ENCODE measurements at regions not wholly inside any gene's neighbourhood (a gene's known extent, or its start where the extent isn't known, plus 50 kb on each side); places are given as distances from the start of the nearest gene placed in this dataset.

DNA sequence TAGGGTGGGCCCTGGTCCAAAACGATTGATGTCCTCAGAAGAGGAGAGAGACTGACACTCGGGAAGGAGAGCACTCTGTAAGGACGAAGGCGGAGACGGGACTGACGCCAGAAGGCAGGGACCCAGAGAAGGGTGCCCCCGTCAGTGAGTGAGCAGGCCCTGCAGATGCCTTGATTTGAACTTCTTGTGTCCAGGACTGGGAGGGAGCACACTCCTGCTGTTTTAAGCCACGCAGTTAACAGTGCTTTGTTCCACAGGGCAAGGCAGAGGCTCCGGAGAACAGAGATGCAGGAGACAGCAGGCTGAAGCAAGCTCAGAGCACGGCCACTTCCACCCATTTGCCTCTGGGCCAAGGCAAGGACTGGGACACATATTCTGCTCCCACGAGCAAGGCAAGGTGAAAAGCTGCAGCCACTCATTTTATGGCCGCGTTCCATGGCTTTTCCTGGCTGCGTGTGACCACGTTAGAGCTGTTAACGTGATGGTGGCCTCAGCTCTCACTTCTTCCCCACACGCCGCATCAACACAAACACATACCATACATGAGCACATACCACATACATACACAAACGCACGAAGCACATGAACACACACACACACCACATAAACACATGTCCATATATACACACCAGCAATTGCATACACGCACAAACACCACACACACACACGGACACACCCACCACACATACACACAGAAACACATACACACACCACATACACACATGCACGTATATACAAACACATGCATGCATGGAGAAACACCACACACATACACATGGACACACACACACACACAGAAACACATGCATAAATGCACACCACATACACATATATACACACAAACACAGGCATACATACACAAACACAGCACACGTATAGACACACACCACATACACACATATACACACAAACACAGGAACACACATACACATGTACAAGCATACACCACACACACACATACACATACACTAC lies 521.0 kb upstream of the MYT1L start:
- peaks cover 0 to 59% of the 10 kb centered on the region in 2 experiments; a peak in 1 of 4 replicates for H3K4me1 ChIP-seq (ENCODE audit: control insufficient read depth in 1 of 2, insufficient read depth in 2 of 2, low read depth in 1 of 2, low read length in 1 of 2)
- 72% methylated on average over 24 of the region's 24 CpGs for WGBS (ENCODE audit: low lambda C conversion rate)
- POLR2A ChIA-PET = interaction anchor here (0.9 kb wide), 1 partner anchor 11 kb away, joined by 3 read pairs; no protein-coding TSS in a partner anchor

More for the DNA sequence above, 521.0 kb upstream of the MYT1L start:
- no peak for DNase-seq
- Histone ChIP-seq H3K4me3 (ENCODE audit: low read depth in 2 of 2, low read length in 1 of 2) (no peak overlapping the region), H3K9me2 (no peaks in the 10 kb centered on the region), H3K9ac (no peak overlapping the region), H3K27ac (ENCODE audit: low read depth in 2 of 2, low read length in 1 of 2) (no peak overlapping the region; a peak in 1 of 4 replicates), H3K27me3 (ENCODE audit: insufficient read depth) (no peaks in the 10 kb centered on the region), H4K20me1 (ENCODE audit: insufficient read depth) (no peaks in the 10 kb centered on the region), H3F3A (replicated peaks; ENCODE audit: insufficient read depth) (no peaks in the 10 kb centered on the region), H3K4me2 (no peak overlapping the region), H2AFZ (ENCODE audit: low read depth) (no peak overlapping the region), H3K79me2 (ENCODE audit: insufficient read depth) (no peaks in the 10 kb centered on the region), H3K36me3 (replicated peaks in 1 of 2; ENCODE audit: control insufficient read depth in 1 of 2, insufficient read depth in 2 of 2, low read length in 1 of 2) (no peaks in the 10 kb centered on the region), H3K9me3 (no peaks in the 10 kb centered on the region)
- CTCF ChIA-PET = interaction anchor here (1.1 kb wide), 2 partner anchors 10 to 12 kb away, joined by 3 read pairs; no protein-coding TSS in a partner anchor
- TF ChIP-seq FOSL2 (IDR thresholded peaks at IDR 0.05; ENCODE audit: borderline replicate concordance, low read depth) (no peak), NFIC (IDR thresholded peaks at IDR 0.05; ENCODE audit: borderline replicate concordance) (no peak), EZH2phosphoT487 (IDR thresholded peaks at IDR 0.05; ENCODE audit: borderline replicate concordance, low read depth) (no peak), SMC3 (IDR thresholded peaks at IDR 0.05; ENCODE audit: low read depth, low read length) (no peak), GATA2 (CRISPR knock-in tag; IDR thresholded peaks at IDR 0.05) (no peak), ELF1 (IDR thresholded peaks at IDR 0.05) (no peak), MXI1 (IDR thresholded peaks at IDR 0.05; ENCODE audit: low read depth, low read length) (no peak), MEF2A (IDR thresholded peaks at IDR 0.05; ENCODE audit: borderline replicate concordance, low read depth) (no peak)
- TF ChIP-seq, protein P1, sequence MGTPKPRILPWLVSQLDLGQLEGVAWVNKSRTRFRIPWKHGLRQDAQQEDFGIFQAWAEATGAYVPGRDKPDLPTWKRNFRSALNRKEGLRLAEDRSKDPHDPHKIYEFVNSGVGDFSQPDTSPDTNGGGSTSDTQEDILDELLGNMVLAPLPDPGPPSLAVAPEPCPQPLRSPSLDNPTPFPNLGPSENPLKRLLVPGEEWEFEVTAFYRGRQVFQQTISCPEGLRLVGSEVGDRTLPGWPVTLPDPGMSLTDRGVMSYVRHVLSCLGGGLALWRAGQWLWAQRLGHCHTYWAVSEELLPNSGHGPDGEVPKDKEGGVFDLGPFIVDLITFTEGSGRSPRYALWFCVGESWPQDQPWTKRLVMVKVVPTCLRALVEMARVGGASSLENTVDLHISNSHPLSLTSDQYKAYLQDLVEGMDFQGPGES (IDR thresholded peaks at IDR 0.05; ENCODE audit: low read depth, low read length) = no peak
- TF ChIP-seq, protein P2, sequence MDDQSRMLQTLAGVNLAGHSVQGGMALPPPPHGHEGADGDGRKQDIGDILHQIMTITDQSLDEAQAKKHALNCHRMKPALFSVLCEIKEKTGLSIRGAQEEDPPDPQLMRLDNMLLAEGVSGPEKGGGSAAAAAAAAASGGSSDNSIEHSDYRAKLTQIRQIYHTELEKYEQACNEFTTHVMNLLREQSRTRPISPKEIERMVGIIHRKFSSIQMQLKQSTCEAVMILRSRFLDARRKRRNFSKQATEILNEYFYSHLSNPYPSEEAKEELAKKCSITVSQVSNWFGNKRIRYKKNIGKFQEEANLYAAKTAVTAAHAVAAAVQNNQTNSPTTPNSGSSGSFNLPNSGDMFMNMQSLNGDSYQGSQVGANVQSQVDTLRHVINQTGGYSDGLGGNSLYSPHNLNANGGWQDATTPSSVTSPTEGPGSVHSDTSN (IDR thresholded peaks at IDR 0.05) = no peak
- TF ChIP-seq, protein P3, sequence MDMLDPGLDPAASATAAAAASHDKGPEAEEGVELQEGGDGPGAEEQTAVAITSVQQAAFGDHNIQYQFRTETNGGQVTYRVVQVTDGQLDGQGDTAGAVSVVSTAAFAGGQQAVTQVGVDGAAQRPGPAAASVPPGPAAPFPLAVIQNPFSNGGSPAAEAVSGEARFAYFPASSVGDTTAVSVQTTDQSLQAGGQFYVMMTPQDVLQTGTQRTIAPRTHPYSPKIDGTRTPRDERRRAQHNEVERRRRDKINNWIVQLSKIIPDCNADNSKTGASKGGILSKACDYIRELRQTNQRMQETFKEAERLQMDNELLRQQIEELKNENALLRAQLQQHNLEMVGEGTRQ (IDR thresholded peaks at IDR 0.05; ENCODE audit: borderline replicate concordance, low read depth, low read length) = no peak
- TF ChIP-seq, protein P4, sequence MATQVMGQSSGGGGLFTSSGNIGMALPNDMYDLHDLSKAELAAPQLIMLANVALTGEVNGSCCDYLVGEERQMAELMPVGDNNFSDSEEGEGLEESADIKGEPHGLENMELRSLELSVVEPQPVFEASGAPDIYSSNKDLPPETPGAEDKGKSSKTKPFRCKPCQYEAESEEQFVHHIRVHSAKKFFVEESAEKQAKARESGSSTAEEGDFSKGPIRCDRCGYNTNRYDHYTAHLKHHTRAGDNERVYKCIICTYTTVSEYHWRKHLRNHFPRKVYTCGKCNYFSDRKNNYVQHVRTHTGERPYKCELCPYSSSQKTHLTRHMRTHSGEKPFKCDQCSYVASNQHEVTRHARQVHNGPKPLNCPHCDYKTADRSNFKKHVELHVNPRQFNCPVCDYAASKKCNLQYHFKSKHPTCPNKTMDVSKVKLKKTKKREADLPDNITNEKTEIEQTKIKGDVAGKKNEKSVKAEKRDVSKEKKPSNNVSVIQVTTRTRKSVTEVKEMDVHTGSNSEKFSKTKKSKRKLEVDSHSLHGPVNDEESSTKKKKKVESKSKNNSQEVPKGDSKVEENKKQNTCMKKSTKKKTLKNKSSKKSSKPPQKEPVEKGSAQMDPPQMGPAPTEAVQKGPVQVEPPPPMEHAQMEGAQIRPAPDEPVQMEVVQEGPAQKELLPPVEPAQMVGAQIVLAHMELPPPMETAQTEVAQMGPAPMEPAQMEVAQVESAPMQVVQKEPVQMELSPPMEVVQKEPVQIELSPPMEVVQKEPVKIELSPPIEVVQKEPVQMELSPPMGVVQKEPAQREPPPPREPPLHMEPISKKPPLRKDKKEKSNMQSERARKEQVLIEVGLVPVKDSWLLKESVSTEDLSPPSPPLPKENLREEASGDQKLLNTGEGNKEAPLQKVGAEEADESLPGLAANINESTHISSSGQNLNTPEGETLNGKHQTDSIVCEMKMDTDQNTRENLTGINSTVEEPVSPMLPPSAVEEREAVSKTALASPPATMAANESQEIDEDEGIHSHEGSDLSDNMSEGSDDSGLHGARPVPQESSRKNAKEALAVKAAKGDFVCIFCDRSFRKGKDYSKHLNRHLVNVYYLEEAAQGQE (IDR thresholded peaks at IDR 0.05; ENCODE audit: low read depth, low read length) = no peak
